Fibroblast of lung (primary cell): ENCODE measurements at regions not wholly inside any gene's neighbourhood (a gene's known extent, or its start where the extent isn't known, plus 50 kb on each side); places are given as distances from the start of the nearest gene placed in this dataset.

ENCODE experiments used
- DNase-seq, 2 donors: peaks; one replicate each; pipeline versions ENCODE4 v3.0.0 to v3.0.0-alpha.2; 2010; ENCODE audit warnings: low read depth in 2 of 2
- H2AFZ ChIP-seq: 2 replicates; pipeline ENCODE4 v1.5.1; 2012; ENCODE audit warnings: low read length, control low read depth, inconsistent platforms
- H3K27ac ChIP-seq: 2 replicates; pipeline ENCODE4 v1.5.1; 2011; ENCODE audit warnings: low read length, control low read depth; ENCODE audit not compliant: insufficient read depth
- H3K27me3 ChIP-seq: 2 replicates; pipeline ENCODE4 v1.5.1; 2011; ENCODE audit warnings: mild to moderate bottlenecking, low read length; ENCODE audit not compliant: control insufficient read depth, insufficient read depth
- H3K36me3 ChIP-seq: 2 replicates; pipeline ENCODE4 v1.5.1; 2011; ENCODE audit warnings: low read length; ENCODE audit not compliant: control insufficient read depth, insufficient read depth
- H3K4me1 ChIP-seq: 2 replicates; pipeline ENCODE4 v1.5.1; 2011; ENCODE audit warnings: low read length; ENCODE audit not compliant: control insufficient read depth, insufficient read depth; ENCODE audit errors: extremely low read depth
- H3K4me2 ChIP-seq: 2 replicates; pipeline ENCODE4 v1.5.1; 2011; ENCODE audit warnings: low read length, control low read depth; ENCODE audit not compliant: insufficient read depth; ENCODE audit errors: extremely low read depth
- H3K4me3 ChIP-seq, 4 experiments: fragments of 200-600 bp in 1 of 4; sonication (generic) in 1 of 4; replicated peaks in 1 of 4; 2 replicates each; pipeline ENCODE4 v1.5.1; 2011 to 2016; ENCODE audit warnings: low read length in 4 of 4, low read depth in 3 of 4, mild to moderate bottlenecking in 3 of 4, control low read depth in 2 of 4, inconsistent platforms in 1 of 4, mixed read lengths in 1 of 4; ENCODE audit not compliant: insufficient read depth in 1 of 4; ENCODE audit errors: control extremely low read depth in 1 of 4
- H3K79me2 ChIP-seq: 2 replicates; pipeline ENCODE4 v1.5.1; 2012; ENCODE audit warnings: mild to moderate bottlenecking, low read length, inconsistent platforms; ENCODE audit not compliant: control insufficient read depth, insufficient read depth
- H3K9ac ChIP-seq: 2 replicates; pipeline ENCODE4 v1.5.1; 2011; ENCODE audit warnings: mild to moderate bottlenecking, low read length, control low read depth; ENCODE audit not compliant: insufficient read depth
- H3K9me3 ChIP-seq: 2 replicates; pipeline ENCODE4 v1.5.1; 2012; ENCODE audit warnings: low read depth, low read length; ENCODE audit not compliant: control insufficient read depth, insufficient read depth
- H4K20me1 ChIP-seq: 2 replicates; pipeline ENCODE4 v1.5.1; 2011; ENCODE audit warnings: low read length; ENCODE audit not compliant: control insufficient read depth, insufficient read depth; ENCODE audit errors: extremely low read depth
- CTCF ChIP-seq, 2 donors: IDR thresholded peaks in 1 of 2; conservative IDR thresholded peaks in 1 of 2; 1 replicate in 1 of 2; 2 replicates in 1 of 2; pipeline ENCODE4 v1.5.1; 2011 to 2012; ENCODE audit warnings: low read length in 2 of 2, control low read depth in 1 of 2, inconsistent platforms in 1 of 2, low read depth in 1 of 2, mild to moderate bottlenecking in 1 of 2
- EZH2 ChIP-seq: IDR thresholded peaks from 2 replicates; pipeline ENCODE4 v1.5.1; 2012; ENCODE audit warnings: low read length, control low read depth, mild to moderate bottlenecking; ENCODE audit errors: missing control alignments

GRCh38 chr18:72100465-72101004 is 443.6 kb downstream of the CBLN2 start:
- Histone ChIP-seq H3K79me2 (no peaks in the 10 kb centered on the region), H3K36me3 (no peaks in the 10 kb centered on the region), H3K4me1 (no peaks in the 10 kb centered on the region), H2AFZ (no peak overlapping the region), H3K27ac (no peak overlapping the region), H3K4me2 (no peak overlapping the region), H3K9me3 (no peaks in the 10 kb centered on the region), H3K27me3 (no peaks in the 10 kb centered on the region), H3K4me3 (no peak overlapping the region), H4K20me1 (no peaks in the 10 kb centered on the region), H3K9ac (no peak overlapping the region)
- no peak for DNase-seq
- TF ChIP-seq CTCF (conservative IDR thresholded peaks at IDR 0.05 in 1 of 2, IDR thresholded peaks at IDR 0.05 in 1 of 2; ENCODE audit: low read depth in 1 of 2, low read length in 2 of 2) (no peak), EZH2 (no peak)

GRCh38 chr18:72091369-72091768 is 452.8 kb downstream of the CBLN2 start:
- Histone ChIP-seq H3K36me3 (no peaks in the 10 kb centered on the region), H4K20me1 (no peaks in the 10 kb centered on the region), H3K79me2 (no peaks in the 10 kb centered on the region), H3K9me3 (no peaks in the 10 kb centered on the region), H3K9ac (no peak overlapping the region), H3K4me2 (no peak overlapping the region), H3K27me3 (no peaks in the 10 kb centered on the region), H3K4me1 (no peaks in the 10 kb centered on the region), H3K27ac (no peak overlapping the region), H2AFZ (no peak overlapping the region), H3K4me3 (no peak overlapping the region)
- TF ChIP-seq CTCF (conservative IDR thresholded peaks at IDR 0.05 in 1 of 2, IDR thresholded peaks at IDR 0.05 in 1 of 2; ENCODE audit: low read depth in 1 of 2, low read length in 2 of 2) (no peak), EZH2 (no peak)
- no peak for DNase-seq

GRCh38 chr18:72089432-72089831 is 454.7 kb downstream of the CBLN2 start:
- Histone ChIP-seq H3K9me3 (no peaks in the 10 kb centered on the region), H3K9ac (no peak overlapping the region), H3K4me3 (no peak overlapping the region), H3K79me2 (no peaks in the 10 kb centered on the region), H3K4me1 (no peaks in the 10 kb centered on the region), H3K27me3 (no peaks in the 10 kb centered on the region), H3K27ac (no peak overlapping the region), H3K36me3 (no peaks in the 10 kb centered on the region), H3K4me2 (no peak overlapping the region), H4K20me1 (no peaks in the 10 kb centered on the region), H2AFZ (no peak overlapping the region)
- no peak for TF ChIP-seq CTCF (conservative IDR thresholded peaks at IDR 0.05 in 1 of 2, IDR thresholded peaks at IDR 0.05 in 1 of 2; ENCODE audit: low read depth in 1 of 2, low read length in 2 of 2)
- DNase-seq: no peak
